Endothelial cell of umbilical vein (primary cell): ENCODE measurements at regions not wholly inside any gene's neighbourhood (a gene's known extent, or its start where the extent isn't known, plus 50 kb on each side); places are given as distances from the start of the nearest gene placed in this dataset.

ENCODE experiments used
- BruUV-seq: library from RNA; stranded (reverse); fragments of 400-500 nt; replicated peaks from 2 replicates; lab custom pipeline; 2021; lab: Mats Ljungman, UMichigan
- CTCF ChIA-PET: fragments of 300-600, 350-600 bp; sonication (Branson Sonifier 250); formaldehyde crosslinking; loops from one replicate; lab custom pipeline; 2021; ENCODE audit warnings: antibody characterized with exemption, inconsistent platforms; lab: Charles Lee
- POLR2A ChIA-PET: fragments of 300-600, 350-600 bp; sonication (Branson Sonifier 250); formaldehyde crosslinking; loops from one replicate; lab custom pipeline; 2021; ENCODE audit warnings: antibody characterized with exemption, inconsistent platforms; lab: Charles Lee
- DNase-seq: peaks from one replicate; pipeline ENCODE4 v3.0.0-alpha.2; 2011; ENCODE audit warnings: low read depth, low spot score
- FAIRE-seq: peaks from 2 replicates; lab custom pipeline; 2011; peaks lifted over from hg19 to GRCh38; lab: Jason Lieb, UNC
- H2AFZ ChIP-seq: 2 replicates; pipeline ENCODE4 v1.6.0; 2012; ENCODE audit warnings: low read depth, low read length, control low read depth, inconsistent platforms
- H3K27ac ChIP-seq: 2 replicates; pipeline ENCODE4 v1.5.1; 2011; ENCODE audit warnings: low read depth, mild to moderate bottlenecking, control low read depth, low read length, moderate library complexity; ENCODE audit not compliant: insufficient read depth
- H3K27me3 ChIP-seq, 2 experiments: 2 replicates each; pipeline versions ENCODE4 v1.6.0 to v1.6.1; 2011; ENCODE audit warnings: low read length in 2 of 2, mixed read lengths in 1 of 2; ENCODE audit not compliant: control insufficient read depth in 2 of 2, insufficient read depth in 2 of 2
- H3K36me3 ChIP-seq, 2 experiments: 2 replicates in 1 of 2; 3 replicates in 1 of 2; pipeline ENCODE4 v1.5.1; 2011; ENCODE audit warnings: low read length in 2 of 2, mild to moderate bottlenecking in 1 of 2, moderate library complexity in 1 of 2; ENCODE audit not compliant: control insufficient read depth in 2 of 2, insufficient read depth in 2 of 2; ENCODE audit errors: extremely low read depth in 1 of 2
- H3K4me1 ChIP-seq: 3 replicates; pipeline ENCODE4 v1.5.1; 2011; ENCODE audit warnings: mild to moderate bottlenecking, low read length; ENCODE audit not compliant: control insufficient read depth, insufficient read depth; ENCODE audit errors: extremely low read depth
- H3K4me2 ChIP-seq: 2 replicates; pipeline ENCODE4 v1.6.1; 2011; ENCODE audit warnings: low read length, control low read depth, mixed read lengths; ENCODE audit not compliant: insufficient read depth
- H3K4me3 ChIP-seq, 3 experiments: fragments of 200-600 bp in 1 of 3; sonication (generic), shearing (Covaris generic) in 1 of 3; replicated peaks in 1 of 3; 2 replicates each; pipeline ENCODE4 v1.5.1; 2011 to 2016; ENCODE audit warnings: control low read depth in 3 of 3, low read length in 3 of 3, mild to moderate bottlenecking in 2 of 3, inconsistent platforms in 1 of 3, low read depth in 1 of 3, moderate library complexity in 1 of 3; ENCODE audit not compliant: insufficient read depth in 1 of 3
- H3K79me2 ChIP-seq: 2 replicates; pipeline ENCODE4 v1.6.0; 2012; ENCODE audit warnings: low read length, inconsistent platforms; ENCODE audit not compliant: control insufficient read depth, insufficient read depth
- H3K9ac ChIP-seq: replicated peaks from 2 replicates; pipeline ENCODE3; 2011; ENCODE audit warnings: low read length, control low read depth; ENCODE audit not compliant: insufficient read depth; ENCODE audit errors: extremely low read depth
- H3K9me1 ChIP-seq: replicated peaks from 3 replicates; pipeline ENCODE4 v1.6.0; 2011; ENCODE audit warnings: mild to moderate bottlenecking, low read length; ENCODE audit not compliant: control insufficient read depth, insufficient read depth; ENCODE audit errors: extremely low read depth
- H3K9me3 ChIP-seq: replicated peaks from 2 replicates; pipeline ENCODE4 v1.5.1; 2012; ENCODE audit warnings: low read length, inconsistent platforms; ENCODE audit not compliant: control insufficient read depth, insufficient read depth
- H4K20me1 ChIP-seq: replicated peaks from 2 replicates; pipeline ENCODE3; 2011; ENCODE audit warnings: mild to moderate bottlenecking, low read length; ENCODE audit not compliant: control insufficient read depth, insufficient read depth; ENCODE audit errors: extremely low read depth
- CTCF ChIP-seq, 2 donors: IDR thresholded peaks; 1 replicate in 1 of 2; 2 replicates in 1 of 2; pipeline ENCODE4 v1.5.1; 2011; ENCODE audit warnings: low read length in 2 of 2, mild to moderate bottlenecking in 2 of 2, moderate library complexity in 2 of 2, control low read depth in 1 of 2, inconsistent platforms in 1 of 2, low read depth in 1 of 2; ENCODE audit not compliant: insufficient read depth in 1 of 2; ENCODE audit errors: extremely low read depth in 1 of 2
- EZH2 ChIP-seq: IDR thresholded peaks from 2 replicates; pipeline ENCODE4 v1.6.1; 2012; ENCODE audit warnings: borderline replicate concordance, low read depth, mild to moderate bottlenecking, moderate library complexity, low read length, inconsistent platforms; ENCODE audit not compliant: severe bottlenecking
- FOS ChIP-seq: IDR thresholded peaks from 2 replicates; pipeline ENCODE4 v1.6.1; 2011; ENCODE audit warnings: mild to moderate bottlenecking, low read length, moderate library complexity, borderline replicate concordance; ENCODE audit not compliant: insufficient read depth
- GATA2 ChIP-seq: IDR thresholded peaks from 2 replicates; pipeline ENCODE4 v1.7.0; 2011; ENCODE audit warnings: low read depth, mild to moderate bottlenecking, moderate library complexity, mixed read lengths, low read length; ENCODE audit not compliant: insufficient read length, insufficient read depth
- JUN ChIP-seq: IDR thresholded peaks from 2 replicates; pipeline ENCODE4 v1.6.1; 2011; ENCODE audit warnings: borderline replicate concordance, low read depth; ENCODE audit not compliant: insufficient read length, insufficient read depth
- MAX ChIP-seq: IDR thresholded peaks from 2 replicates; pipeline ENCODE4 v1.6.1; 2011; ENCODE audit not compliant: insufficient read depth, insufficient read length
- MYC ChIP-seq: IDR thresholded peaks from one replicate; pipeline ENCODE4 v1.6.1; 2011; ENCODE audit warnings: mild to moderate bottlenecking, low read depth, low read length
- POLR2A ChIP-seq: IDR thresholded peaks from 2 replicates; pipeline ENCODE4 v1.6.1; 2012; ENCODE audit warnings: low read depth, mild to moderate bottlenecking, control low read depth, low read length
- POLR2AphosphoS5 ChIP-seq: IDR thresholded peaks from 2 replicates; pipeline ENCODE4 v1.6.1; 2012; ENCODE audit warnings: low read depth, mild to moderate bottlenecking, control low read depth, low read length, moderate library complexity; ENCODE audit not compliant: insufficient read depth
- dilution Hi-C: fragments of 300-500 bp; cut with MboI; formaldehyde crosslinking; loops from one replicate; pipeline ENCODE4 v1.15.0; 2019; ENCODE audit warnings: low sequenced_read_pairs; ENCODE audit not compliant: extremely low pct_ligation_motif_present
- intact Hi-C: fragments of 100-400 bp; cut with micrococcal nuclease; formaldehyde crosslinking; loops from one replicate; pipeline ENCODE4 v1.10.0; 2022

DNA sequence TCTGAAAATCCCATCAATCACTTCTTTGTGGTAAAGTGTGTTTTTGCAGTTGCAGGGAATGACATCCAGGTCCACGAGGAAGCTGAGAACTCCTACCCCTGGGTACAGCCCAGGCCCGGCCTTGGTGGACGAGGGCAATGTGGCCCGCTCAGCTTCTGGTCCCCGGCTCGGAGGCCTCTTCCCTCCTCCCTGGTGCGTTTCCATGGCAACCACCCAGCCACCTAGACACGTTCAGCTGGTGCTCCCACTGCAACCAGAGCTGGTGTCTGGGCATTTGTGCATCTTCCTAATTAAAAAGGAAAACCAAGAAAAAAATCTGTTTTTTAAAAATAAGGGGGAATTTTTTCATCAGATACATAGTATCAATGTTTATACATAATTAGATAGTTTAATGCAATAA lies 603.6 kb upstream of the SALL3 start:
- Histone ChIP-seq H3K4me1 (no peaks in the 10 kb centered on the region), H3K36me3 (no peaks in the 10 kb centered on the region), H2AFZ (no peak overlapping the region), H4K20me1 (no peaks in the 10 kb centered on the region), H3K4me3 (no peak overlapping the region), H3K4me2 (no peak overlapping the region), H3K9me3 (peaks cover 2% of the 10 kb centered on the region), H3K79me2 (no peaks in the 10 kb centered on the region), H3K9me1 (no peaks in the 10 kb centered on the region), H3K27ac (no peak overlapping the region), H3K9ac (no peak overlapping the region), H3K27me3 (no peaks in the 10 kb centered on the region)
- dilution Hi-C loops (no loop called here), intact Hi-C loops (no loop called here)
- CTCF ChIA-PET = no interaction called here
- POLR2A ChIA-PET = no interaction called here
- FAIRE-seq = no peak
- no peak for DNase-seq
- BruUV-seq = no TSS peak
- no peak for TF ChIP-seq POLR2AphosphoS5

- no peak overlapping the region for H3K9ac ChIP-seq
- no peak for FAIRE-seq
- no peak overlapping the region for H3K27ac ChIP-seq
- no peaks in the 10 kb centered on the region for H4K20me1 ChIP-seq
- no peaks in the 10 kb centered on the region for H3K27me3 ChIP-seq
- H3K9me3 ChIP-seq = peaks cover 5% of the 10 kb centered on the region
- H3K36me3 ChIP-seq = no peaks in the 10 kb centered on the region
- H3K9me1 ChIP-seq = no peaks in the 10 kb centered on the region
- intact Hi-C loops = no loop called here
- no peaks in the 10 kb centered on the region for H3K4me1 ChIP-seq
- H3K4me3 ChIP-seq = no peak overlapping the region
- ChIA-PET CTCF (no interaction called here), POLR2A (no interaction called here)
- no peak for TF ChIP-seq CTCF (IDR thresholded peaks at IDR 0.05; ENCODE audit: extremely low read depth in 1 of 2, insufficient read depth in 1 of 2, low read depth in 1 of 2, low read length in 2 of 2)
- no peak for TF ChIP-seq GATA2
- no peak for TF ChIP-seq POLR2AphosphoS5
- no peak for TF ChIP-seq MYC
- TF ChIP-seq POLR2A = no peak
- no peak for TF ChIP-seq JUN
- no peak for TF ChIP-seq MAX
- TF ChIP-seq FOS = no peak
- TF ChIP-seq EZH2 = no peak
- DNase-seq = no peak
- BruUV-seq = no TSS peak
- no peak overlapping the region for H2AFZ ChIP-seq
- H3K4me2 ChIP-seq = no peak overlapping the region
- H3K79me2 ChIP-seq = no peaks in the 10 kb centered on the region
- dilution Hi-C loops = no loop called here
These were observed 601.2 kb upstream of the SALL3 start for GRCh38 chr18:78378403-78378802.
